Neural crest cell (in vitro differentiated cells): ENCODE measurements at regions not wholly inside any gene's neighbourhood (a gene's known extent, or its start where the extent isn't known, plus 50 kb on each side); places are given as distances from the start of the nearest gene placed in this dataset.

ENCODE experiments used
- DNase-seq: peaks from one replicate; pipeline ENCODE4 v3.0.0; 2021; ENCODE audit warnings: low read depth, mixed read lengths, low spot score
- H3K27ac Mint-ChIP-seq: one replicate; pipeline ENCODE4 v1.8.0; 2021; ENCODE audit warnings: mild to moderate bottlenecking, mixed read lengths; ENCODE audit not compliant: unreplicated experiment
- H3K27me3 Mint-ChIP-seq: 2 replicates; pipeline ENCODE4 v1.8.0; 2021; ENCODE audit warnings: low read depth, mild to moderate bottlenecking, mixed read lengths
- H3K36me3 Mint-ChIP-seq: 2 replicates; pipeline ENCODE4 v1.8.0; 2021; ENCODE audit warnings: low read depth, mild to moderate bottlenecking, mixed read lengths
- H3K4me1 Mint-ChIP-seq: 2 replicates; pipeline ENCODE4 v1.8.0; 2021; ENCODE audit warnings: mixed read lengths
- H3K4me3 Mint-ChIP-seq: one replicate; pipeline ENCODE4 v1.8.0; 2021; ENCODE audit warnings: mild to moderate bottlenecking, mixed read lengths
- H3K9me3 Mint-ChIP-seq: 2 replicates; pipeline ENCODE4 v1.8.0; 2021; ENCODE audit warnings: mixed read lengths
- CTCF ChIP-seq: fragments of 200-600 bp; sonication (generic); conservative IDR thresholded peaks from 2 replicates; pipeline ENCODE4 v1.5.0; 2021; ENCODE audit warnings: antibody characterized with exemption, mild to moderate bottlenecking

DNA sequence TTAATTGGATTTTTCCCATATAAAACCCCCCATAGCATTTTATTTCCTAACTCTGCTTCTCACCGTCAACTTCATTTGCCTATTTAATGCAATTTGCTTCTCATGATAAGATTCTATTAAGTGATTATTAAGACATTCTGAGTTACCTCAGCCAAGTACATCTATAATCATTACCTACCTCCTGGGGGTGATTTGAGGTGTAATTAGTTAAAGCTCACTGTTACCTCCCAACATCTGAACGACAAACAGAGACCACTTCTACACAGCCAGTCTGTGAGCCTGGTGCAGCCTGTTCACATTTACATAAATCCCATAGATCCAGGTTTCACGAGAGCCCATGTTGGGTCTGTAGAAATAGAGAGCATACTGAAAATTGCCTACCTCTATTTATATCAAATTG is 65.7 kb upstream of the SSX2IP start:
- Mint-ChIP-seq H3K27me3 (peaks cover 4% of the 10 kb centered on the region), H3K4me3 (no peak overlapping the region), H3K4me1 (peaks cover 16% of the 10 kb centered on the region), H3K27ac (no peak overlapping the region), H3K9me3 (no peaks in the 10 kb centered on the region), H3K36me3 (no peaks in the 10 kb centered on the region)
- no peak for TF ChIP-seq CTCF
- no peak for DNase-seq

GRCh38 chr1:84755216-84755615 is 65.0 kb upstream of the SSX2IP start:
- no peak for TF ChIP-seq CTCF
- peaks cover 18% of the 10 kb centered on the region for H3K4me1 Mint-ChIP-seq

GRCh38 chr1:84754386-84754703 is 64.1 kb upstream of the SSX2IP start:
- peaks cover 7% of the 10 kb centered on the region for H3K27me3 Mint-ChIP-seq
- H3K4me3 Mint-ChIP-seq = no peak overlapping the region
- H3K4me1 Mint-ChIP-seq = peaks cover 21% of the 10 kb centered on the region
- H3K36me3 Mint-ChIP-seq = no peaks in the 10 kb centered on the region
- no peaks in the 10 kb centered on the region for H3K9me3 Mint-ChIP-seq
- no peak for DNase-seq
- H3K27ac Mint-ChIP-seq = no peak overlapping the region
- no peak for TF ChIP-seq CTCF

More at GRCh38 chr1:84755216-84755615, 65.0 kb upstream of the SSX2IP start:
- Mint-ChIP-seq H3K27me3 (peaks cover 4% of the 10 kb centered on the region), H3K9me3 (no peaks in the 10 kb centered on the region), H3K4me3 (no peak overlapping the region), H3K36me3 (no peaks in the 10 kb centered on the region), H3K27ac (no peak overlapping the region)
- no peak for DNase-seq

DNA sequence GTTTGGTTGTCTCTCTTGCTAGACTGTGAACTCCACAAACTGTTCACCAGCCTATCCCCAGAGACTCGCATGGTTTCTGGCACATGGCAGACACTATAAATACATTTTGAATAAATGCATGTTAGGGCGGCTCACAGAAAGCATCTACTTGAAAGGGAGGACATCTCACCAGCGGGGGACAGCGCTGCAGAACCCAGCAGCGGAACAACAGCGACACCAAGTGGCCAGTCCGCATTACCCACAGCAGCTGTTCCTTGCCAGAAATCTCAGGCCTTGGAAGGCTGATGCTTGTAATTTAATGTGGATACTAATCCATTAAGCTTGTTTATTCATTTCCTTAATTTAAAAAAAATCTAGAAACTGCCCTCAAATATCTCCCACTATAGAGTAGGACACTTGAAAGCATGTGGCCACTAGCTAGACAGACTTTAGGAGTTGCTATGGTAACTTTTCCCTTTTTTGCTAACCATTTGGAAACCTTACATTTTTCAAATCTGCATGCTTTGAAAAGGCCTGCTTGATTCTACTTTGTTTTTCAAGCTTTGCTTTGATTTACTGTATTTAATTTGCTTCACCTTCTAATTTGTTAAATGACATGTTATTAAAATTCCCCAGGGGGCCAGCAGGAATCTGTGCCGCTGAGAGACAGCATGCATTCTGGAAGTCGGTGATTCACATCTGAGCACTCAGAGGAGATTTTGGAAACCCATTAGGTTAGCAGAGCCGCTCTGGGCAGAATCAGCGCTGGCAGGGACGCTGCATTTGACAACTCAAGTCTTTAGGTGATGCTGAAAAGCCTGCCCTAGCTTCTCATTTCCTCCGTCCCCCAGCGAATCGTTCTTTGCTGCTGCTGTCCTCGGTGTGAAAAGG is 63.5 kb upstream of the SSX2IP start:
- H3K4me1 Mint-ChIP-seq = peaks cover 15% of the 10 kb centered on the region
- DNase-seq = peak; percentile 76
- no peak overlapping the region for H3K4me3 Mint-ChIP-seq
- H3K36me3 Mint-ChIP-seq = no peaks in the 10 kb centered on the region
- no peaks in the 10 kb centered on the region for H3K9me3 Mint-ChIP-seq
- TF ChIP-seq CTCF = peak; percentile 99
- H3K27me3 Mint-ChIP-seq = peaks cover 7% of the 10 kb centered on the region
- no peak overlapping the region for H3K27ac Mint-ChIP-seq

DNA sequence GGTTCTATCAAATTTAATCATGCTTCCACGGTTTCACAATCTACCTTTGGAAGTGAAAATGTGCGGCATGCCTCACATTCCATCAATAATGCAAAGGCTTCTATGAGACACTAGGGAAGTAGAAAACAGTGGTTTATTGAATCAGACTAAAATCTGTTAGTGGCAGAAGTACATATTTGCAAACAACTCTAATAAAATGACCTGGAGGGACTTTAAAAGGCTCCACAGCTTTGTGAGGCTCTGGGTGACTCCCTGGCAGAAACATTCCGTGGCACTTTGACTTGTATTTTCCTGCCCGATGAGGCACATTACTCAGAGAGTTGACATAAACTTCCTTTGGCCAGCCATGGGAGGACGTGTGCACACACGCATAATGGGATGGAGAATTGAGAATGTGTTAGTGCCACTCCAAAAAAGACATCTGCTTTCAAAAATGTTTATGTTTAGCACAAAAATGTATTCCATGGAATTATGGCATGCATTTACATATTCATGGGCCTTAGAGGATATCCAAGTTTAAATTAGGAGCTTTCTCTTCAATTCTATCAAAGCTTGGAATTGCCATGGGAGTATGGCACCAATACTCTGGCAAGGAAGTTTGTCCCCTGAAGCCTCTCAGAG is 60.0 kb upstream of the SSX2IP start:
- Mint-ChIP-seq H3K4me1 (peaks cover 15% of the 10 kb centered on the region), H3K9me3 (no peaks in the 10 kb centered on the region), H3K27ac (no peak overlapping the region), H3K36me3 (no peaks in the 10 kb centered on the region), H3K27me3 (peaks cover 7% of the 10 kb centered on the region), H3K4me3 (no peak overlapping the region)
- no peak for DNase-seq
- TF ChIP-seq CTCF = no peak
